Neuronal stem cell (in vitro differentiated cells): ENCODE measurements at regions not wholly inside any gene's neighbourhood (a gene's known extent, or its start where the extent isn't known, plus 50 kb on each side); places are given as distances from the start of the nearest gene placed in this dataset.

Source experiments
- DNase-seq: peaks from one replicate; pipeline ENCODE4 v3.0.0-alpha.2; 2013; ENCODE audit warnings: low spot score
- H2AFZ ChIP-seq: one replicate; pipeline ENCODE4 v1.6.1; 2013; ENCODE audit warnings: mild to moderate bottlenecking, low read length, inconsistent platforms
- H2AK5ac ChIP-seq: 2 replicates; pipeline ENCODE4 v1.6.1; 2013; ENCODE audit warnings: low read depth, mild to moderate bottlenecking, inconsistent platforms, low read length, moderate library complexity, mixed read lengths
- H2BK120ac ChIP-seq: 2 replicates; pipeline ENCODE4 v1.6.1; 2013; ENCODE audit warnings: low read depth, mild to moderate bottlenecking, inconsistent platforms, low read length, moderate library complexity, mixed read lengths
- H2BK12ac ChIP-seq: one replicate; pipeline ENCODE4 v1.6.1; 2013; ENCODE audit warnings: low read length, inconsistent platforms
- H2BK15ac ChIP-seq: 2 replicates; pipeline ENCODE4 v1.6.1; 2013; ENCODE audit warnings: mild to moderate bottlenecking, low read length, inconsistent platforms, mixed read lengths
- H2BK5ac ChIP-seq: one replicate; pipeline ENCODE4 v1.6.1; 2013; ENCODE audit warnings: inconsistent platforms, mild to moderate bottlenecking, low read length, moderate library complexity
- H3K14ac ChIP-seq: one replicate; pipeline ENCODE4 v1.6.1; 2013; ENCODE audit warnings: low read length, inconsistent platforms
- H3K18ac ChIP-seq: 2 replicates; pipeline ENCODE4 v1.6.1; 2013; ENCODE audit warnings: low read length, inconsistent platforms
- H3K23ac ChIP-seq: 2 replicates; pipeline ENCODE4 v1.6.1; 2013; ENCODE audit warnings: low read depth, mild to moderate bottlenecking, mixed read lengths, low read length, inconsistent platforms; ENCODE audit not compliant: poor library complexity
- H3K27ac ChIP-seq: replicated peaks from 3 replicates; pipeline ENCODE4 v1.5.1; 2013; ENCODE audit warnings: low read length, inconsistent platforms
- H3K27me3 ChIP-seq, 3 experiments: 2 replicates each; pipeline ENCODE4 v1.6.1; 2013; ENCODE audit warnings: low read length in 3 of 3, mild to moderate bottlenecking in 2 of 3, inconsistent platforms in 1 of 3, low read depth in 1 of 3, mixed read lengths in 1 of 3, moderate library complexity in 1 of 3; ENCODE audit not compliant: control insufficient read depth in 3 of 3, insufficient read depth in 3 of 3
- H3K36me3 ChIP-seq, 2 donors: replicated peaks in 1 of 2; 2 replicates each; pipeline ENCODE4 v1.6.1; 2013; ENCODE audit warnings: low read length in 2 of 2; ENCODE audit not compliant: control insufficient read depth in 2 of 2, insufficient read depth in 2 of 2
- H3K4ac ChIP-seq: 2 replicates; pipeline ENCODE4 v1.6.1; 2013; ENCODE audit warnings: inconsistent platforms, mild to moderate bottlenecking, low read length, moderate library complexity
- H3K4me1 ChIP-seq, 2 donors: 1 replicate in 1 of 2; 2 replicates in 1 of 2; pipeline ENCODE4 v1.6.1; 2013; ENCODE audit warnings: low read length in 2 of 2, low read depth in 1 of 2; ENCODE audit not compliant: control insufficient read depth in 2 of 2, insufficient read depth in 1 of 2
- H3K4me2 ChIP-seq: one replicate; pipeline ENCODE4 v1.6.1; 2013; ENCODE audit warnings: mild to moderate bottlenecking, low read length, inconsistent platforms; ENCODE audit not compliant: insufficient read depth, poor library complexity, severe bottlenecking
- H3K4me3 ChIP-seq, 2 donors: 2 replicates each; pipeline ENCODE4 v1.5.1; 2013; ENCODE audit warnings: low read length in 2 of 2, mild to moderate bottlenecking in 2 of 2, inconsistent platforms in 1 of 2, moderate library complexity in 1 of 2
- H3K79me1 ChIP-seq: one replicate; pipeline ENCODE4 v1.6.1; 2013; ENCODE audit warnings: low read depth, mild to moderate bottlenecking, inconsistent platforms, low read length, moderate library complexity
- H3K9ac ChIP-seq: one replicate; pipeline ENCODE4 v1.6.1; 2013; ENCODE audit warnings: mild to moderate bottlenecking, low read depth, low read length, inconsistent platforms; ENCODE audit not compliant: poor library complexity
- H3K9me3 ChIP-seq, 2 donors: replicated peaks in 1 of 2; 2 replicates each; pipeline versions ENCODE3 to v1.6.1; 2013; ENCODE audit warnings: low read length in 2 of 2, mild to moderate bottlenecking in 2 of 2, inconsistent platforms in 1 of 2, low read depth in 1 of 2, mixed read lengths in 1 of 2, moderate library complexity in 1 of 2; ENCODE audit not compliant: control insufficient read depth in 2 of 2, insufficient read depth in 1 of 2
- H4K8ac ChIP-seq: one replicate; pipeline ENCODE4 v1.6.1; 2013; ENCODE audit warnings: low read depth, mild to moderate bottlenecking, inconsistent platforms, low read length, moderate library complexity
- H4K91ac ChIP-seq: one replicate; pipeline ENCODE4 v1.6.1; 2013; ENCODE audit warnings: low read length, low read depth, mild to moderate bottlenecking, inconsistent platforms; ENCODE audit not compliant: poor library complexity
- WGBS, 2 donors: extraction: QIAGEN DNeasy Blood & Tissue Kit; methylation state at CpG; one replicate each; pipeline ENCODE4 v1.1.7; 2013; ENCODE audit warnings: missing lambda C conversion rate in 2 of 2, mixed read lengths in 1 of 2; ENCODE audit not compliant: insufficient read length in 2 of 2, insufficient replicate concordance in 1 of 2; ENCODE audit errors: extremely low coverage in 2 of 2; 5-methylcytosine and 5-hydroxymethylcytosine counted together

DNA sequence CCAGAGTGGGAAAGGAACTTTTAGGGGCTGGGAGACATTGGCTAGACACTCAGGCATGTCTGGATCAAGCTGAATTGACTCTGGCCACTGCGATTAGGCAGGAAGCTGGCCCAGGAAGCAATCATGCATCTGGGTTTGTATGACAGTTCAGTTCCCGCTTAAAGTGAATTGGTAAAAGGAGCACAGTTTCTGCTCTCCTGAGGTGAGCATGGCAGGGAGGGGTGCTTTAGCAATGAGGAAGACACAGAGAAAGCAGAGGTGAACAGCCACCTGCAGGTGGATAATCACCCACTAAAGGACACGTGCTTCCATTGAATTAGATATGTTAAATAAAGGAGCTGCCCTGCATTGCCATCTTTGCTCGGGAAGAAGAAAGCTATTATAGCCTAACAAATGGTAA, 248.1 kb upstream of the MAP3K1 start:
- DNase-seq, result no peak
- Histone ChIP-seq H3K36me3 (no peaks in the 10 kb centered on the region), H3K27ac (no peak overlapping the region), H3K79me1 (no peaks in the 10 kb centered on the region), H3K23ac (no peak overlapping the region), H3K14ac (no peak overlapping the region), H3K4ac (no peak overlapping the region), H2BK12ac (no peak overlapping the region), H3K4me1 (peaks cover 0 to 3% of the 10 kb centered on the region in 2 donors), H2AFZ (no peak overlapping the region), H3K4me3 (no peak overlapping the region), H3K27me3 (no peaks in the 10 kb centered on the region), H2BK15ac (no peak overlapping the region), H4K91ac (no peak overlapping the region), H3K18ac (no peak overlapping the region), H2BK120ac (no peak overlapping the region), H3K9ac (no peak overlapping the region), H2BK5ac (no peak overlapping the region), H4K8ac (no peak overlapping the region), H2AK5ac (no peak overlapping the region), H3K4me2 (no peak overlapping the region), H3K9me3 (no peaks in the 10 kb centered on the region)
- WGBS, 2 donors, result no CpG with 5 or more reads among the region's 4 CpGs

- Histone ChIP-seq H3K79me1 (no peaks in the 10 kb centered on the region), H4K8ac (no peak overlapping the region), H3K4ac (no peak overlapping the region), H3K18ac (no peak overlapping the region), H3K27me3 (no peaks in the 10 kb centered on the region), H3K9ac (no peak overlapping the region), H4K91ac (no peak overlapping the region), H2AK5ac (no peak overlapping the region), H3K23ac (no peak overlapping the region), H3K4me2 (no peak overlapping the region), H2BK5ac (no peak overlapping the region), H3K4me3 (no peak overlapping the region), H3K27ac (no peak overlapping the region), H3K4me1 (peaks cover 0 to 3% of the 10 kb centered on the region in 2 donors), H3K14ac (no peak overlapping the region), H3K9me3 (no peaks in the 10 kb centered on the region), H2AFZ (no peak overlapping the region), H2BK12ac (no peak overlapping the region), H2BK120ac (no peak overlapping the region), H2BK15ac (no peak overlapping the region), H3K36me3 (no peaks in the 10 kb centered on the region)
- no peak for DNase-seq
- 100% methylated on average over 1 of the region's 12 CpGs; no CpG with 5 or more reads in 1 of the 2 donors for WGBS, 2 donors
Measured at GRCh38 chr5:56566374-56567249, 248.7 kb upstream of the MAP3K1 start.

- H3K27me3 ChIP-seq, result no peaks in the 10 kb centered on the region
- no peak overlapping the region for H4K91ac ChIP-seq
- no peak overlapping the region for H3K14ac ChIP-seq
- no peak overlapping the region for H3K4me3 ChIP-seq
- H3K79me1 ChIP-seq, result no peaks in the 10 kb centered on the region
- H2BK12ac ChIP-seq, result no peak overlapping the region
- H3K9ac ChIP-seq, result no peak overlapping the region
- no peaks in the 10 kb centered on the region for H3K9me3 ChIP-seq
- no peak for DNase-seq
- H3K18ac ChIP-seq, result no peak overlapping the region
- no peak overlapping the region for H3K27ac ChIP-seq
- H2AK5ac ChIP-seq, result no peak overlapping the region
- no peak overlapping the region for H4K8ac ChIP-seq
- WGBS, 2 donors, result no CpG with 5 or more reads among the region's 3 CpGs
- no peak overlapping the region for H3K23ac ChIP-seq
- no peak overlapping the region for H2BK120ac ChIP-seq
- H3K4me2 ChIP-seq, result no peak overlapping the region
- H3K4me1 ChIP-seq, result peaks cover 0 to 3% of the 10 kb centered on the region in 2 donors
- H2BK15ac ChIP-seq, result no peak overlapping the region
- H2BK5ac ChIP-seq, result no peak overlapping the region
- H3K36me3 ChIP-seq, result no peaks in the 10 kb centered on the region
- H2AFZ ChIP-seq, result no peak overlapping the region
- no peak overlapping the region for H3K4ac ChIP-seq
Measured at GRCh38 chr5:56565644-56566043, 249.7 kb upstream of the MAP3K1 start.

GRCh38 chr5:56565283-56565615, 250.1 kb upstream of the MAP3K1 start:
- Histone ChIP-seq H3K4me3 (no peak overlapping the region), H2AFZ (no peak overlapping the region), H4K8ac (no peak overlapping the region), H3K23ac (no peak overlapping the region), H3K4ac (no peak overlapping the region), H3K14ac (no peak overlapping the region), H2BK120ac (no peak overlapping the region), H2AK5ac (no peak overlapping the region), H2BK5ac (no peak overlapping the region), H2BK15ac (no peak overlapping the region), H3K79me1 (no peaks in the 10 kb centered on the region), H3K18ac (peak overlapping the region; percentile 63), H2BK12ac (no peak overlapping the region), H3K4me2 (no peak overlapping the region), H4K91ac (no peak overlapping the region), H3K9me3 (no peaks in the 10 kb centered on the region), H3K27me3 (no peaks in the 10 kb centered on the region), H3K4me1 (peaks cover 0 to 3% of the 10 kb centered on the region in 2 donors), H3K36me3 (no peaks in the 10 kb centered on the region), H3K27ac (no peak overlapping the region), H3K9ac (no peak overlapping the region)
- no CpG with 5 or more reads among the region's 3 CpGs for WGBS, 2 donors
- DNase-seq, result no peak
